K562 (cell line): ENCODE measurements at regions not wholly inside any gene's neighbourhood (a gene's known extent, or its start where the extent isn't known, plus 50 kb on each side); places are given as distances from the start of the nearest gene placed in this dataset.

Experiments
- AFF4 ChIP-seq: sonication (generic); formaldehyde crosslinking; IDR thresholded peaks from 2 replicates; pipeline ENCODE4 v1.8.0; 2023; ENCODE audit warnings: mild to moderate bottlenecking, missing genetic modification reagents
- HNRNPLL ChIP-seq: fragments of 200-400 bp; formaldehyde crosslinking; IDR thresholded peaks from 2 replicates; pipeline ENCODE4 v1.6.1; 2017; ENCODE audit warnings: low read length, low read depth, mild to moderate bottlenecking; ENCODE audit not compliant: poor library complexity, severe bottlenecking
- NCOA2 ChIP-seq, 2 experiments: fragments of 450-650 bp; IDR thresholded peaks; 2 replicates each; pipeline ENCODE4 v1.6.1; 2018; ENCODE audit warnings: mild to moderate bottlenecking in 2 of 2, moderate library complexity in 1 of 2; ENCODE audit not compliant: partially characterized antibody in 2 of 2
- RCOR1 ChIP-seq, 2 experiments: IDR thresholded peaks; 2 replicates each; pipeline ENCODE4 v1.6.1; 2012; ENCODE audit warnings: low read depth in 2 of 2, low read length in 2 of 2, borderline replicate concordance in 1 of 2, improper control_type of control experiment in 1 of 2
- RERE ChIP-seq: sonication (generic); formaldehyde crosslinking; IDR thresholded peaks from 2 replicates; pipeline ENCODE4 v1.8.0; 2023; ENCODE audit warnings: missing genetic modification reagents, mild to moderate bottlenecking, borderline replicate concordance
- YY1 ChIP-seq, 3 experiments: IDR thresholded peaks; 2 replicates each; pipeline ENCODE4 v1.6.1; 2011; ENCODE audit warnings: low read length in 2 of 3, mild to moderate bottlenecking in 2 of 3, moderate library complexity in 2 of 3, borderline replicate concordance in 1 of 3, control low read depth in 1 of 3, low read depth in 1 of 3; ENCODE audit not compliant: insufficient read depth in 3 of 3, insufficient replicate concordance in 2 of 3, control insufficient read depth in 1 of 3, insufficient read length in 1 of 3; ENCODE audit errors: extremely low read depth in 1 of 3
- ZBTB43 ChIP-seq: sonication (generic); formaldehyde crosslinking; IDR thresholded peaks from 2 replicates; pipeline ENCODE4 v1.8.0; 2023; ENCODE audit warnings: mild to moderate bottlenecking, missing genetic modification reagents
- TF ChIP-seq, protein P1 (sequence below): fragments of 450-650 bp; conservative IDR thresholded peaks from 2 replicates; pipeline ENCODE4 v1.6.1; 2016; ENCODE audit warnings: missing genetic modification characterization, low read depth, mild to moderate bottlenecking, control low read depth, missing compliant biosample characterization
- TF ChIP-seq, protein P2 (sequence below), 2 experiments: fragments of 450-650 bp in 1 of 2; IDR thresholded peaks; 2 replicates each; pipeline ENCODE4 v1.6.1; 2011 to 2017; ENCODE audit warnings: low read depth in 2 of 2, antibody characterized with exemption in 1 of 2, borderline replicate concordance in 1 of 2, low read length in 1 of 2, mild to moderate bottlenecking in 1 of 2, mixed read lengths in 1 of 2; ENCODE audit not compliant: control insufficient read depth in 1 of 2
- TF ChIP-seq, protein P3 (sequence below), 3 experiments: IDR thresholded peaks in 2 of 3; conservative IDR thresholded peaks in 1 of 3; 2 replicates each; pipeline ENCODE4 v1.5.1; 2011 to 2012; ENCODE audit warnings: low read length in 3 of 3, mild to moderate bottlenecking in 3 of 3, control low read depth in 2 of 3, improper control_type of control experiment in 1 of 3, inconsistent platforms in 1 of 3, low read depth in 1 of 3, mixed read lengths in 1 of 3, moderate library complexity in 1 of 3; ENCODE audit not compliant: insufficient read depth in 2 of 3

- TF ChIP-seq RERE (CRISPR knock-in tag) (no peak), HNRNPLL (no peak), RCOR1 (IDR thresholded peaks at IDR 0.05; ENCODE audit: borderline replicate concordance in 1 of 2, low read depth in 2 of 2, low read length in 2 of 2) (no peak), ZBTB43 (CRISPR knock-in tag) (no peak), AFF4 (CRISPR knock-in tag) (no peak), NCOA2 (IDR thresholded peaks at IDR 0.05; ENCODE audit: partially characterized antibody in 2 of 2) (no peak), YY1 (IDR thresholded peaks at IDR 0.05; ENCODE audit: borderline replicate concordance in 1 of 3, control insufficient read depth in 1 of 3, extremely low read depth in 1 of 3, insufficient read depth in 3 of 3, insufficient read length in 1 of 3, insufficient replicate concordance in 2 of 3, low read depth in 1 of 3, low read length in 2 of 3) (no peak)
- TF ChIP-seq, protein P1, sequence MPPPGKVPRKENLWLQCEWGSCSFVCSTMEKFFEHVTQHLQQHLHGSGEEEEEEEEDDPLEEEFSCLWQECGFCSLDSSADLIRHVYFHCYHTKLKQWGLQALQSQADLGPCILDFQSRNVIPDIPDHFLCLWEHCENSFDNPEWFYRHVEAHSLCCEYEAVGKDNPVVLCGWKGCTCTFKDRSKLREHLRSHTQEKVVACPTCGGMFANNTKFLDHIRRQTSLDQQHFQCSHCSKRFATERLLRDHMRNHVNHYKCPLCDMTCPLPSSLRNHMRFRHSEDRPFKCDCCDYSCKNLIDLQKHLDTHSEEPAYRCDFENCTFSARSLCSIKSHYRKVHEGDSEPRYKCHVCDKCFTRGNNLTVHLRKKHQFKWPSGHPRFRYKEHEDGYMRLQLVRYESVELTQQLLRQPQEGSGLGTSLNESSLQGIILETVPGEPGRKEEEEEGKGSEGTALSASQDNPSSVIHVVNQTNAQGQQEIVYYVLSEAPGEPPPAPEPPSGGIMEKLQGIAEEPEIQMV, result no peak
- TF ChIP-seq, protein P2, sequence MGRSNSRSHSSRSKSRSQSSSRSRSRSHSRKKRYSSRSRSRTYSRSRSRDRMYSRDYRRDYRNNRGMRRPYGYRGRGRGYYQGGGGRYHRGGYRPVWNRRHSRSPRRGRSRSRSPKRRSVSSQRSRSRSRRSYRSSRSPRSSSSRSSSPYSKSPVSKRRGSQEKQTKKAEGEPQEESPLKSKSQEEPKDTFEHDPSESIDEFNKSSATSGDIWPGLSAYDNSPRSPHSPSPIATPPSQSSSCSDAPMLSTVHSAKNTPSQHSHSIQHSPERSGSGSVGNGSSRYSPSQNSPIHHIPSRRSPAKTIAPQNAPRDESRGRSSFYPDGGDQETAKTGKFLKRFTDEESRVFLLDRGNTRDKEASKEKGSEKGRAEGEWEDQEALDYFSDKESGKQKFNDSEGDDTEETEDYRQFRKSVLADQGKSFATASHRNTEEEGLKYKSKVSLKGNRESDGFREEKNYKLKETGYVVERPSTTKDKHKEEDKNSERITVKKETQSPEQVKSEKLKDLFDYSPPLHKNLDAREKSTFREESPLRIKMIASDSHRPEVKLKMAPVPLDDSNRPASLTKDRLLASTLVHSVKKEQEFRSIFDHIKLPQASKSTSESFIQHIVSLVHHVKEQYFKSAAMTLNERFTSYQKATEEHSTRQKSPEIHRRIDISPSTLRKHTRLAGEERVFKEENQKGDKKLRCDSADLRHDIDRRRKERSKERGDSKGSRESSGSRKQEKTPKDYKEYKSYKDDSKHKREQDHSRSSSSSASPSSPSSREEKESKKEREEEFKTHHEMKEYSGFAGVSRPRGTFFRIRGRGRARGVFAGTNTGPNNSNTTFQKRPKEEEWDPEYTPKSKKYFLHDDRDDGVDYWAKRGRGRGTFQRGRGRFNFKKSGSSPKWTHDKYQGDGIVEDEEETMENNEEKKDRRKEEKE (IDR thresholded peaks at IDR 0.05; ENCODE audit: borderline replicate concordance in 1 of 2, control insufficient read depth in 1 of 2, low read depth in 2 of 2, low read length in 1 of 2), result no peak
- TF ChIP-seq, protein P3, sequence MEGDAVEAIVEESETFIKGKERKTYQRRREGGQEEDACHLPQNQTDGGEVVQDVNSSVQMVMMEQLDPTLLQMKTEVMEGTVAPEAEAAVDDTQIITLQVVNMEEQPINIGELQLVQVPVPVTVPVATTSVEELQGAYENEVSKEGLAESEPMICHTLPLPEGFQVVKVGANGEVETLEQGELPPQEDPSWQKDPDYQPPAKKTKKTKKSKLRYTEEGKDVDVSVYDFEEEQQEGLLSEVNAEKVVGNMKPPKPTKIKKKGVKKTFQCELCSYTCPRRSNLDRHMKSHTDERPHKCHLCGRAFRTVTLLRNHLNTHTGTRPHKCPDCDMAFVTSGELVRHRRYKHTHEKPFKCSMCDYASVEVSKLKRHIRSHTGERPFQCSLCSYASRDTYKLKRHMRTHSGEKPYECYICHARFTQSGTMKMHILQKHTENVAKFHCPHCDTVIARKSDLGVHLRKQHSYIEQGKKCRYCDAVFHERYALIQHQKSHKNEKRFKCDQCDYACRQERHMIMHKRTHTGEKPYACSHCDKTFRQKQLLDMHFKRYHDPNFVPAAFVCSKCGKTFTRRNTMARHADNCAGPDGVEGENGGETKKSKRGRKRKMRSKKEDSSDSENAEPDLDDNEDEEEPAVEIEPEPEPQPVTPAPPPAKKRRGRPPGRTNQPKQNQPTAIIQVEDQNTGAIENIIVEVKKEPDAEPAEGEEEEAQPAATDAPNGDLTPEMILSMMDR (IDR thresholded peaks at IDR 0.05 in 2 of 3, conservative IDR thresholded peaks at IDR 0.05 in 1 of 3; ENCODE audit: insufficient read depth in 2 of 3, low read depth in 1 of 3, low read length in 3 of 3), result no peak
Measured at GRCh38 chr9:107142896-107143603, 140.0 kb upstream of the RAD23B start.
